AG09319 (cell line): ENCODE measurements at regions not wholly inside any gene's neighbourhood (a gene's known extent, or its start where the extent isn't known, plus 50 kb on each side); places are given as distances from the start of the nearest gene placed in this dataset.

Experiments
- DNase-seq: peaks from one replicate; pipeline ENCODE4 v3.0.0-alpha.2; 2010; ENCODE audit warnings: low read depth; ENCODE audit errors: extremely low read depth
- TF ChIP-seq, protein P1 (sequence below): IDR thresholded peaks from 2 replicates; pipeline ENCODE4 v1.5.1; 2011; ENCODE audit warnings: low read depth, mild to moderate bottlenecking, inconsistent platforms, low read length, moderate library complexity

GRCh38 chr11:69986440-69986787, 91.7 kb upstream of the ANO1 start:
- DNase-seq, result no peak

GRCh38 chr11:69986830-69987229, 91.3 kb upstream of the ANO1 start:
- no peak for DNase-seq
- TF ChIP-seq, protein P1, sequence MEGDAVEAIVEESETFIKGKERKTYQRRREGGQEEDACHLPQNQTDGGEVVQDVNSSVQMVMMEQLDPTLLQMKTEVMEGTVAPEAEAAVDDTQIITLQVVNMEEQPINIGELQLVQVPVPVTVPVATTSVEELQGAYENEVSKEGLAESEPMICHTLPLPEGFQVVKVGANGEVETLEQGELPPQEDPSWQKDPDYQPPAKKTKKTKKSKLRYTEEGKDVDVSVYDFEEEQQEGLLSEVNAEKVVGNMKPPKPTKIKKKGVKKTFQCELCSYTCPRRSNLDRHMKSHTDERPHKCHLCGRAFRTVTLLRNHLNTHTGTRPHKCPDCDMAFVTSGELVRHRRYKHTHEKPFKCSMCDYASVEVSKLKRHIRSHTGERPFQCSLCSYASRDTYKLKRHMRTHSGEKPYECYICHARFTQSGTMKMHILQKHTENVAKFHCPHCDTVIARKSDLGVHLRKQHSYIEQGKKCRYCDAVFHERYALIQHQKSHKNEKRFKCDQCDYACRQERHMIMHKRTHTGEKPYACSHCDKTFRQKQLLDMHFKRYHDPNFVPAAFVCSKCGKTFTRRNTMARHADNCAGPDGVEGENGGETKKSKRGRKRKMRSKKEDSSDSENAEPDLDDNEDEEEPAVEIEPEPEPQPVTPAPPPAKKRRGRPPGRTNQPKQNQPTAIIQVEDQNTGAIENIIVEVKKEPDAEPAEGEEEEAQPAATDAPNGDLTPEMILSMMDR, result no peak

More at GRCh38 chr11:69986440-69986787, 91.7 kb upstream of the ANO1 start:
- TF ChIP-seq, protein P1, result no peak

DNA sequence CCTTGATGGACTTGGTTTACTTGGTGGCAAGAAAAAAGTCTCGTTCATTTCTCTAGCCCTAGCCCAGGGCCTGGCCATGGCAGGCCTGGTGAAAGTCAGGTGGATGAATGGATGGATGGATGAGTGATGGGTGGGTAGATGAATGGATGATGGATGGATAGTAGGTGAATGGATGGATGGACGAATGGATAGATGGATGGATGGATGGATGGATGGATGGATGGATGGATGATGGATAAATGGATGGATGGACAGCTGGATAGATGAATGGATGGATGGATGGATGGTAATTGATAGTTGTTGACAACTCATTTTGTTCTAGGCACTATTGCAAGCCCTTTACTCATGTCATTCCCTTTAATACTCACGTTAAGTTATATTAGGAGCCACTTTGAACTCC, 86.1 kb upstream of the ANO1 start:
- DNase-seq, result no peak
- TF ChIP-seq, protein P1, result no peak

- DNase-seq, result no peak
These were observed 85.0 kb upstream of the ANO1 start for GRCh38 chr11:69992943-69993694.

GRCh38 chr11:69994810-69995209, 83.3 kb upstream of the ANO1 start:
- no peak for DNase-seq
- TF ChIP-seq, protein P1, result no peak

More at GRCh38 chr11:69992943-69993694, 85.0 kb upstream of the ANO1 start:
- TF ChIP-seq, protein P1, result no peak

- DNase-seq, result no peak
- TF ChIP-seq, protein P1, result no peak
These were observed 82.4 kb upstream of the ANO1 start for GRCh38 chr11:69995697-69996096.

- DNase-seq, result no peak
- TF ChIP-seq, protein P1, result no peak
These were observed 81.7 kb upstream of the ANO1 start for GRCh38 chr11:69996451-69996850.
